NCI-H2196 treated with DMSO at 0.1 percent for 48 hours (cell line): ENCODE measurements at regions not wholly inside any gene's neighbourhood (a gene's known extent, or its start where the extent isn't known, plus 50 kb on each side); places are given as distances from the start of the nearest gene placed in this dataset.
"Not testable (repeated sequence)": the region's sequence is repeated elsewhere in the genome, so short reads cannot be mapped to it uniquely, and the experiment has no call there.

ENCODE experiments used
- DNase-seq: peaks from one replicate; lab custom pipeline; 2025; ENCODE audit not compliant: unreplicated experiment; lab: John Stamatoyannopoulos, UW

- no peak for DNase-seq
Observed at GRCh38 chr1:5734996-5735395, 257.2 kb downstream of the NPHP4 start.

- no peak for DNase-seq
Observed at GRCh38 chr1:5734414-5734813, 257.8 kb downstream of the NPHP4 start.

- no peak for DNase-seq
Observed at GRCh38 chr1:5733596-5733995, 258.6 kb downstream of the NPHP4 start.

- no peak for DNase-seq
Observed at GRCh38 chr1:5731110-5731423, 261.2 kb downstream of the NPHP4 start.

GRCh38 chr1:5730272-5731109 is 261.7 kb downstream of the NPHP4 start:
- DNase-seq, result no peak

- DNase-seq, result no peak
Observed at GRCh38 chr1:5729636-5730145, 262.5 kb downstream of the NPHP4 start.

- no peak for DNase-seq
Observed at GRCh38 chr1:5728663-5729355, 263.4 kb downstream of the NPHP4 start.

- no peak for DNase-seq
Observed at GRCh38 chr1:5727871-5728643, 264.2 kb downstream of the NPHP4 start.

GRCh38 chr1:5727191-5727590 is 265.0 kb downstream of the NPHP4 start:
- no peak for DNase-seq

GRCh38 chr1:5726586-5727184 is 265.5 kb downstream of the NPHP4 start:
- not testable (repeated sequence) for DNase-seq

- no peak for DNase-seq
Observed at GRCh38 chr1:5725855-5726585, 266.2 kb downstream of the NPHP4 start.

- no peak for DNase-seq
Observed at GRCh38 chr1:5725406-5725805, 266.8 kb downstream of the NPHP4 start.

GRCh38 chr1:5724847-5725246 is 267.4 kb downstream of the NPHP4 start:
- no peak for DNase-seq

GRCh38 chr1:5722635-5723164 is 269.5 kb downstream of the NPHP4 start:
- DNase-seq, result no peak

- no peak for DNase-seq
Observed at GRCh38 chr1:5721634-5722215, 270.5 kb downstream of the NPHP4 start.

- no peak for DNase-seq
Observed at GRCh38 chr1:5720936-5721335, 271.3 kb downstream of the NPHP4 start.

- DNase-seq, result no peak
Observed at GRCh38 chr1:5720484-5720883, 271.7 kb downstream of the NPHP4 start.

GRCh38 chr1:5720045-5720444 is 272.2 kb downstream of the NPHP4 start:
- DNase-seq, result no peak

- no peak for DNase-seq
Observed at GRCh38 chr1:5718831-5719632, 273.2 kb downstream of the NPHP4 start.
